ENCODE measurements at regions not wholly inside any gene's neighbourhood (a gene's known extent, or its start where the extent isn't known, plus 50 kb on each side); places are given as distances from the start of the nearest gene placed in this dataset.

- DNase-seq: no peak
Measured at GRCh38 chr10:88086187-88086960, 222.9 kb downstream of the PTEN start.

DNA sequence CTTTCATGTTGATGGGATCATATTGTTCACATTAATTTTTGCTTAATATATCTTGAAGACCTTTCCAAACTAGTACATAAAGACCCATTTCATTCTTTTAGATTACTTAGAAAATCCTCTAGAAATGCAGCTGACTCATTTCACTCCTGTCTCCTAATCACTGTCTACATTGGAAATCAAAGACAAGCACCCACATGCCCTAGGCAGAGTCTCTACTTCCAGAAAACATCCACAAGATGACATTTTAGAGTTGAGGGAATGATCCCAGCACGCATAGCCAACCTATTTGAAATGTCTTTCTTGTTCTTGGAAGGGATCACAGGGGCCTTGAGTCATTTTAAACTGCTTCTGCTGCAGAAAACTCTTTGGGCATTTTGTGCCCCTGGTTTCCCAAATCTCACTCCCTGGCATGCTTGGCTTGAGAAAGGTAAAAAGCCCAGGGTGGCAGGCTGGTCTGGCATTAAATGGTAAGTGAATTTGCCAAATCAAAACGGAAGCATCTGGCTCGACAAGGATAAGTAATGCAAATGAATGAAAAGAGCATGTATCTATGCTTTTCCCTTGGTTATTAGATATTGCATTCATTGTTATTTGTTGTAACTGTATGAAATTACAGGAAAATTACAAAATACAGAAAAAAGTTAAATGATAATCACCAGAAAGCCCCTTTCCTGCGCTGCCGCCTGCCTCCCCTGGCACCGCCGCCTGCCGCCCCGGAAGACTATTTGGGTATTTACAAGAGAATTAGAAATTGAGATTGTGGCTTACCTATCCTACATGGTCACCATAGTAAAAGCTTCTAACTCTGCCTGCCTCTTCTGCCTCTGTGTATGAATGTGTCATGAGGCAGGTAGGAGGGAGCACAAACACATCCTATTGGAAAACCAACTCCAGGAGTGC is 225.3 kb downstream of the PTEN start:
- DNase-seq: no peak

DNA sequence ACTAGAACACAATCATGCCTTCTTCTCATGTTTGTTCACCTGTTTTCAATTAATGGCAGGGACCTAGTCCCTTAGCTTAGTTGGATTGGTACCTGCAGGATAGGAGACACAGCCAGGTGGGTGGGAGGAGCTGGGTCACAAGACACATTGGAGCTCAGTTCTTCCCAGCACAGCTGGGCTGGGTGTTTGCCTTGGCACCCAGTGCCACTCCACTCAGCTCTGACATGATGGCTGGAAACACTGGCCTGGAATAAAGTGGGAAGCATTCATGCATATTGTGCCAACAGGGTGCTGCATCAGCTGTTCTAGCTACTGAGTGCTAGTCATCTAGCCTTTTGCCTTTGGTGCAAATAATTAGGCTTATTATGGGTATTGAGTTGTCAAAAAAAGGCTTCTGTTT is 226.1 kb downstream of the PTEN start:
- DNase-seq: no peak

GRCh38 chr10:88090568-88091214 is 227.3 kb downstream of the PTEN start:
- DNase-seq: no peak

DNA sequence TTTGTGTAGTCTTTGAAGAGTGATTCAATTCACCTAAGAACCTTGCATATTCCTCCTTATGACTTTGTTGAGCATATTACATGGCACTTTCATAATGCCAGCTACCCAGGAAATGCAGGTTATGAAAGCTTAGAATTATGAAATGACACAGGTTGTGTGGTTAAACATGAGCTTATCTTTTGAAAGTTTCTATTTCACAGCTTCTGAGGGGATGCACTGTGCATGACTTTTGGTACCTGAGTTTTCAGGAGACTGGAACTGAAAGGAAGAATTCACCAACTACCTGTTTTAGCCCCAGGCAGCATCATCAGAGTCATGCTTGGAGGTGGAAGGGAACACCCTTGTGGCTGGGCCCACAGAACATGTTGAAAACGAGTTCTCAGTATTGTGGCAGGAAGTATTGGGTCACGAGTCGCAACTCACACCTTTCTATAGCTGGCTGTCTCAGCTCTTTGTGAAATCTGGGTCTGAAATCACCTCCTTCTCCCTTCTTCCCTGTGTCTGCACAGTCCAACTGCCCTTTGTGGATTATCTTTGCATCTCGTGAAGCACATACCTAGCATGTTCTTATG is 228.2 kb downstream of the PTEN start:
- DNase-seq: peak; percentile 83

- DNase-seq: no peak
Measured at GRCh38 chr10:88092265-88092664, 228.8 kb downstream of the PTEN start.

DNA sequence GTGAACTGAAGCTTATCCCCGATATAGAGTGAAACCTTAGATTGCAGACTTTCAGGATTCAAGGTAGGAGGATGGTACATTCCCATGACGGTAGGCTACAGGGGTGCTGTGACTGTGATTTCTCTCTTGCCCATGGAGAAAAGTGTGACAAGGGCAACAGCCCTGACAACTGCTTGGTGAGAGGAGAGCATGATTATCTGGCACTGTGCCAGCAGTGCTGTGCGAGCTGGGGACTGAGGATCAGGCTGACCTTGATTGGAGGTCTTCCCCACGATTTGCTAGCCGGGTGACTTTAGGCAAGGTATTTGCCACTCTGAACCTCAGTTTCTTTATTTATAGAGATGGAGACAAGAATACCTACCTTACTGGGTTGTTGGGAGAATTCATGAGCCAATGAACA is 229.5 kb downstream of the PTEN start:
- no peak for DNase-seq

- no peak for DNase-seq
Measured at GRCh38 chr10:88094795-88095194, 231.4 kb downstream of the PTEN start.

DNA sequence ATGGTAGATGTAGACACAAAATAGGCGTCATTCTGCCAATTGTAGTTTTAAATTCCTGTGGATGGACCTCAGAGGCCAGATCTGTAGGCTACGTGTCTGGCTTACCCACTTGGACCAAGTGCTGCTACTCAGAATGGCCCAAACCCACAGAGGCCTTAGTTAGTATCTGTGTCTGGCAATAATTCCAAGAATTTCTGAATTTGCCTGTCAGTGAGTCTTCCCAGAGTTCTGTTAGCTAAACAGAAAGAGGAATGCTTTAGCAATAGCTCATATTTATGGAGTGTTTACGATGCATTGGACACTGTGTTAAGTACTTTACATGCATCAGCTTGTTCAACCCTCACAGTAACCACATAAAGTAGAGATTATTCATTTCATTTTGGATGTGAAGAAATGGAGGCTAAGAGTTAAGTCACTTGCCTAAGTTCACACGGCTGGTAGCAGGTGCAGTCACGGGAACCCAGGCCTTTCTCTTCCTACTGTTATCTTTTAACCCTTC is 231.8 kb downstream of the PTEN start:
- DNase-seq: no peak

- no peak for DNase-seq
Measured at GRCh38 chr10:88095778-88096431, 232.5 kb downstream of the PTEN start.

- no peak for DNase-seq
Measured at GRCh38 chr10:88097092-88097516, 233.7 kb downstream of the PTEN start.

DNA sequence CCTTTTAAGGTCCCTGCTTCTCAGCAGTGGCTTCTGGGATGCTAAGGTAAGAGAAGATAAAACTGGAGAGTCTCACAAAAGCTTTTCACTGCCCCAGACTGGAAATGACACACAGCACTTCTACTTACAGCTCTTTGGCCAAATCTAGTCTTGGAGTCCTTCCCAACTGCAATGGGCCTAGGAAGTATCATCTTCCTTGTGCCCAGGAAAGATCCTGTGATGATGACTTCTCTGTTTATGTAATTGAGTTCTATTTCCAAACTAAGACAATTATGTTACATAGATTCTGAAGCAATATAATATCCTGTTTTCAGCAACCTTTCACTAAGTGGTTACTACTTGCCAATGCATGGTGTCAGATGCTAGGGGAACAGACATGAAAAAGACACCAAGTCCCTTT is 234.1 kb downstream of the PTEN start:
- no peak for DNase-seq

DNA sequence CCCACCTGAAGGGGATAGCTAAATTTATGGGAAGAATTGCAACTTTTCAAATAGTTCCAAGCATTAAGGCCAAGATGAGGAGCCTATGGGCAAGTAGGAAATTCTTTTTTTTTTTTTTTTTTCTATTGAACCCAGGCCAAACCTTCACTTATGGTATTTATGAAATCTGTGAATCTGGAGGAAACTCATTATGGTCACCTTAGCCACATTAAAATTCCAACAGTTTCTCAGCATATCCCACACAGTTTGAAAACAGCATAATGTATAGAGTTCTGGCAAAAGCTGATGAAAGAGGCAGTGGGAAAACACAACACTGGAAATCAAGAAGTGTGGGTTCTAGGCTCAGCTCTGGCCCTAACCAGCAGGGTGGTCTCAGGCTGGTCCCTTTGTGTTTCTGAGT is 236.9 kb downstream of the PTEN start:
- DNase-seq: no peak

GRCh38 chr10:88101666-88102065 is 238.2 kb downstream of the PTEN start:
- no peak for DNase-seq

- no peak for DNase-seq
Measured at GRCh38 chr10:88103576-88103975, 240.2 kb downstream of the PTEN start.

- DNase-seq: no peak
Measured at GRCh38 chr10:88104223-88104622, 240.8 kb downstream of the PTEN start.

GRCh38 chr10:88106366-88106765 is 242.9 kb downstream of the PTEN start:
- no peak for DNase-seq

- DNase-seq: no peak
Measured at GRCh38 chr10:88107296-88108097, 244.1 kb downstream of the PTEN start.

DNA sequence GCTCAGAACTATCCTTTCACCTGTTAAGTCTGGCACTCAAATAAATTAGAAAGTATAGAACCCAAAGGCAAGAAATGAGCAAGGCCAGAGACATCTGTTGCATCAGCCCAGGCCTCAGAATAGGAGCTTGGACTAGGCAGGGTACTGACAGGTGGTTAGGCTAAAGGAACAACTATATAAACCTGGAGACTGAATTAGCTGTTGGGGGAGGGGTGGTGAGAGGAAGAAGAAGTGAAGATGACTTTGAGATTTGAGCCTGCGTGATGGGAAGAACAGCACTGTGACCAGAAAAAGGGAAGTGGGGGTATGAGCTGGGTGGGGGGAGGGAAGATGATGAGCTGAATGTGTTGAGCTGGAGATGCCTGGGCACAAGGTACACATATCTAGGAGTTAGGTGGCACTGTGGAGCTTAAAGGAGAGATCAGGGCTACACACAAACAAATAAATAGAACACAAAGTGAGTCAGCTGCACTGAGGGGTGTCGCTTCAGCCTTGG is 244.7 kb downstream of the PTEN start:
- DNase-seq: no peak

DNA sequence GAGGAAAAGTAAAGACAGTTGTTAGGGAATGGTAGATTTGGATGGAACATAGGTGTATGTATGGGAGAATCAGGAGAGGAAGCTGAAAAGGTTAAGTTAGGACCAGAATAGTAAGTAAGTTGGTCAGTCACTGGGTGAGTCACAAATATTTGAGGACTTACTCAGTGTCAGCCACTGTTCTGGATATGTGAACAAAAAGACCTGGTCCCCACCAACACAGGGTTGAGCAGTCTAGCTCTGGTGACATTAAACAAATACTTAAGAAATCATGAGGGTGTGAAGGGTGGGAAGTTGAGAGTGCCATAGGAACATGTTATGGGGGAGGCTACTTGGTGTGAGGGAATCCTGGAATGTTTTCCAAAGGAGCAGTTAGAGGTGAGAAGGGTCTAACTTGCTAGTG is 246.9 kb downstream of the PTEN start:
- DNase-seq: no peak

DNA sequence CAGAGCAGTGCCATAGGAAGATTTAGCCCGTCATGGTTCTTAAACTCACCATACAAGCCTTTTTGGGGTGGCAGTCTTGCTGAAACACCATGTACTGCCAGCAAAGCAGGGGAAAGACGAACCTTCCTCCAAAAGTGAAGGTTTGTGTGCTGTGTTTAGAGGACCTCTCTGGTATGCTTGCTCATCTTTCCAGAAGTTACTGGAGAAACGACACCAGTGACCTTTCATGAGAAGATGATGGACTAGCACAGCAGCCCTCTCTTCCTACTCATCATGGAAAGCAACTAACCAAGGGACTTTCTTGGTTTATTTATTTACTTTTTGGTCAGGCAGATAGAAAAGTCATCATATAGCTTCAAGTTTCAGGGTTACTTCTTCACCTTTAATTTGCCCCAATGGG is 247.4 kb downstream of the PTEN start:
- DNase-seq: no peak
